Testis (tissue), 2 donors: ENCODE measurements at regions not wholly inside any gene's neighbourhood (a gene's known extent, or its start where the extent isn't known, plus 50 kb on each side); places are given as distances from the start of the nearest gene placed in this dataset.

Experiments used
- DNase-seq: peaks from one replicate; pipeline ENCODE4 v3.0.0-alpha.2; 2019
- H3K27ac ChIP-seq, 2 donors: fragments of 200-600 bp; sonication (generic); one replicate each; pipeline ENCODE4 v1.5.1; 2019
- H3K27me3 ChIP-seq: fragments of 200-600 bp; sonication (generic); one replicate; pipeline ENCODE4 v1.5.1; 2019
- H3K36me3 ChIP-seq: fragments of 200-600 bp; sonication (generic); one replicate; pipeline ENCODE4 v1.5.1; 2017; ENCODE audit warnings: low read depth; ENCODE audit errors: missing control alignments
- H3K4me1 ChIP-seq: fragments of 200-600 bp; sonication (generic); one replicate; pipeline ENCODE4 v1.5.1; 2019
- H3K4me3 ChIP-seq, 2 donors: fragments of 200-600 bp; sonication (generic); one replicate each; pipeline ENCODE4 v1.5.1; 2017 to 2019
- H3K9me3 ChIP-seq: fragments of 200-600 bp; sonication (generic); one replicate; pipeline ENCODE4 v1.5.1; 2017
- POLR2A ChIP-seq: fragments of 450-650 bp; IDR thresholded peaks from one replicate; pipeline ENCODE4 v1.6.1; 2017; ENCODE audit warnings: antibody characterized with exemption, mild to moderate bottlenecking, moderate library complexity
- WGBS, 2 donors: methylation state at CpG; one replicate each; pipeline ENCODE4 v1.1.5; 2018; 5-methylcytosine and 5-hydroxymethylcytosine counted together
- intact Hi-C: fragments of 100-400 bp; cut with DNase I; formaldehyde crosslinking; loops from one replicate; pipeline ENCODE4 v1.15.1; 2023; ENCODE audit warnings: low total_unique reads
- TF ChIP-seq, protein P1 (sequence below), 3 experiments: fragments of 450-650 bp in 2 of 3; fragments of 200-600 bp in 1 of 3; sonication (generic) in 1 of 3; IDR thresholded peaks; one replicate each; pipeline ENCODE4 v1.5.1; 2016 to 2019; ENCODE audit warnings: antibody characterized with exemption in 3 of 3, mild to moderate bottlenecking in 2 of 3, moderate library complexity in 1 of 3

DNA sequence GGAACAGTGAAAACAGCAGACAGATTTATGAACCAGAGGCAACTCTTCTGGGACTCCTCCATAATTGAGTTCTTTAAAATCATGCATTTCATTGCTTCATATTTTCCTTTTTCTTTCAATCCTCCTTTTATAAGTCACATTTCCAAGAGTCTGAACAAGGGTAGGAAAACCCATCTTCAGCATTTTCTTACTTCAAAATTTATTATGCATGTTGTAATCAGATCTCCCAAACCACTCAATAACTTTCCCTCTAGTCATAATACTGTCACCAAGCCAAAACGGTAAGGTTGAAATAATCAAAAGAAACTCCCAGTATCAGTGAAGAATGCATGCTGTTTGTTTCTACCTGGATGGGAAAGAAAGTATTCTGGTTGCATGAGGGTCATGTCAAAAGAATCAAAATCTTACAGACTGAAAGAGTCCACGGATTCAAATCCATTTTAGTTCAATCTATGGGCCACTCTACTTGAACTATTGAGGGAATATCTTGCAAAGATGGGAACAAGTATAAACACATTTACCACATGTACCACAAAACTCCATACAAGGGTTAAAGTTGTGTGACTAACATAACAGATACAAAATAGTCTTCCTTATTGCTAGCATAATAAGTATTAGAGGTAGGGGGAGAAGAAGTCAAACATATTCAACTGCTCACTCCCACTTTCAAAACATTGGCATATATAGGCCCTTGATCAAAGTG is 797.3 kb downstream of the MAT2B start:
- no peaks in the 10 kb centered on the region for H3K4me1 ChIP-seq

GRCh38 chr5:164303646-164304215 is 798.3 kb downstream of the MAT2B start:
- TF ChIP-seq POLR2A, result no peak
- TF ChIP-seq, protein P1, sequence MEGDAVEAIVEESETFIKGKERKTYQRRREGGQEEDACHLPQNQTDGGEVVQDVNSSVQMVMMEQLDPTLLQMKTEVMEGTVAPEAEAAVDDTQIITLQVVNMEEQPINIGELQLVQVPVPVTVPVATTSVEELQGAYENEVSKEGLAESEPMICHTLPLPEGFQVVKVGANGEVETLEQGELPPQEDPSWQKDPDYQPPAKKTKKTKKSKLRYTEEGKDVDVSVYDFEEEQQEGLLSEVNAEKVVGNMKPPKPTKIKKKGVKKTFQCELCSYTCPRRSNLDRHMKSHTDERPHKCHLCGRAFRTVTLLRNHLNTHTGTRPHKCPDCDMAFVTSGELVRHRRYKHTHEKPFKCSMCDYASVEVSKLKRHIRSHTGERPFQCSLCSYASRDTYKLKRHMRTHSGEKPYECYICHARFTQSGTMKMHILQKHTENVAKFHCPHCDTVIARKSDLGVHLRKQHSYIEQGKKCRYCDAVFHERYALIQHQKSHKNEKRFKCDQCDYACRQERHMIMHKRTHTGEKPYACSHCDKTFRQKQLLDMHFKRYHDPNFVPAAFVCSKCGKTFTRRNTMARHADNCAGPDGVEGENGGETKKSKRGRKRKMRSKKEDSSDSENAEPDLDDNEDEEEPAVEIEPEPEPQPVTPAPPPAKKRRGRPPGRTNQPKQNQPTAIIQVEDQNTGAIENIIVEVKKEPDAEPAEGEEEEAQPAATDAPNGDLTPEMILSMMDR (IDR thresholded peaks at IDR 0.05), result no peak
- Histone ChIP-seq H3K4me3 (no peak overlapping the region), H3K36me3 (no peaks in the 10 kb centered on the region), H3K4me1 (no peaks in the 10 kb centered on the region), H3K27ac (no peak overlapping the region), H3K9me3 (no peaks in the 10 kb centered on the region), H3K27me3 (no peaks in the 10 kb centered on the region)
- DNase-seq, result no peak
- WGBS, 2 donors, result 64 to 66% methylated on average over 2 of the region's 2 CpGs
- intact Hi-C loops, result no loop called here

More for the DNA sequence above, 797.3 kb downstream of the MAT2B start:
- Histone ChIP-seq H3K27ac (no peak overlapping the region), H3K9me3 (no peaks in the 10 kb centered on the region), H3K36me3 (no peaks in the 10 kb centered on the region), H3K27me3 (no peaks in the 10 kb centered on the region), H3K4me3 (no peak overlapping the region)
- intact Hi-C loops, result no loop called here
- no peak for DNase-seq
- TF ChIP-seq, protein P1 (IDR thresholded peaks at IDR 0.05), result no peak
- no peak for TF ChIP-seq POLR2A
- WGBS, 2 donors, result 41 to 51% methylated on average over 2 of the region's 2 CpGs

GRCh38 chr5:164306662-164307061 is 801.2 kb downstream of the MAT2B start:
- WGBS, 2 donors, result 92 to 99% methylated on average over 3 of the region's 3 CpGs
- intact Hi-C loops, result no loop called here
- Histone ChIP-seq H3K36me3 (no peaks in the 10 kb centered on the region), H3K27ac (no peak overlapping the region), H3K9me3 (no peaks in the 10 kb centered on the region), H3K4me3 (no peak overlapping the region), H3K27me3 (no peaks in the 10 kb centered on the region), H3K4me1 (no peaks in the 10 kb centered on the region)
- TF ChIP-seq POLR2A, result no peak
- TF ChIP-seq, protein P1 (IDR thresholded peaks at IDR 0.05), result no peak
- DNase-seq, result no peak

GRCh38 chr5:164312801-164313200 is 807.4 kb downstream of the MAT2B start:
- Histone ChIP-seq H3K4me1 (no peaks in the 10 kb centered on the region), H3K27ac (no peak overlapping the region), H3K9me3 (no peaks in the 10 kb centered on the region), H3K27me3 (no peaks in the 10 kb centered on the region), H3K4me3 (no peak overlapping the region), H3K36me3 (no peaks in the 10 kb centered on the region)
- intact Hi-C loops, result no loop called here
- no peak for TF ChIP-seq POLR2A
- TF ChIP-seq, protein P1 (IDR thresholded peaks at IDR 0.05), result no peak
- WGBS, 2 donors, result 84 to 88% methylated on average over 5 of the region's 5 CpGs
- no peak for DNase-seq

GRCh38 chr5:164317676-164318075 is 812.3 kb downstream of the MAT2B start:
- Histone ChIP-seq H3K9me3 (no peaks in the 10 kb centered on the region), H3K36me3 (no peaks in the 10 kb centered on the region), H3K27ac (no peak overlapping the region), H3K4me1 (no peaks in the 10 kb centered on the region), H3K4me3 (no peak overlapping the region), H3K27me3 (no peaks in the 10 kb centered on the region)
- no peak for TF ChIP-seq POLR2A
- TF ChIP-seq, protein P1 (IDR thresholded peaks at IDR 0.05), result no peak
- intact Hi-C loops, result no loop called here
- no peak for DNase-seq
- 96 to 98% methylated on average over 1 of the region's 1 CpG for WGBS, 2 donors
